HG03025 (cell line): ENCODE measurements at regions not wholly inside any gene's neighbourhood (a gene's known extent, or its start where the extent isn't known, plus 50 kb on each side); places are given as distances from the start of the nearest gene placed in this dataset.
"Not testable (repeated sequence)": the region's sequence is repeated elsewhere in the genome, so short reads cannot be mapped to it uniquely, and the experiment has no call there.

ENCODE experiments used
- ATAC-seq: cut with Tn5 transposase; IDR thresholded peaks from one replicate; pipeline ENCODE4 v1.9.1; 2021; ENCODE audit warnings: mild to moderate bottlenecking, moderate library complexity; ENCODE audit not compliant: unreplicated experiment, low FRiP score

- ATAC-seq, result no peak
Measured at GRCh38 chr6:67706388-67706787, 928.7 kb upstream of the ADGRB3 start.

- ATAC-seq, result no peak
Measured at GRCh38 chr6:67698534-67698933, 936.5 kb upstream of the ADGRB3 start.

- no peak for ATAC-seq
Measured at GRCh38 chr6:67694127-67694526, 941.0 kb upstream of the ADGRB3 start.

GRCh38 chr6:67689329-67689728 is 945.8 kb upstream of the ADGRB3 start:
- ATAC-seq, result no peak

- no peak for ATAC-seq
Measured at GRCh38 chr6:67687396-67687795, 947.7 kb upstream of the ADGRB3 start.

- ATAC-seq, result not testable (repeated sequence)
Measured at GRCh38 chr6:67686225-67686624, 948.9 kb upstream of the ADGRB3 start.

- ATAC-seq, result no peak
Measured at GRCh38 chr6:67683960-67684359, 951.1 kb upstream of the ADGRB3 start.

- ATAC-seq, result no peak
Measured at GRCh38 chr6:67680297-67680932, 954.7 kb upstream of the ADGRB3 start.

- ATAC-seq, result no peak
Measured at GRCh38 chr6:67679566-67680296, 955.4 kb upstream of the ADGRB3 start.

GRCh38 chr6:67676892-67677291 is 958.2 kb upstream of the ADGRB3 start:
- ATAC-seq, result no peak

- no peak for ATAC-seq
Measured at GRCh38 chr6:67667637-67668422, 967.3 kb upstream of the ADGRB3 start.

- ATAC-seq, result no peak
Measured at GRCh38 chr6:67666177-67666964, 968.7 kb upstream of the ADGRB3 start.

- ATAC-seq, result no peak
Measured at GRCh38 chr6:67664942-67665341, 970.1 kb upstream of the ADGRB3 start.

GRCh38 chr6:67663105-67663895 is 971.8 kb upstream of the ADGRB3 start:
- no peak for ATAC-seq

GRCh38 chr6:67653561-67653960 is 981.5 kb upstream of the ADGRB3 start:
- no peak for ATAC-seq

- no peak for ATAC-seq
Measured at GRCh38 chr6:67646550-67646949, 988.5 kb upstream of the ADGRB3 start.

- ATAC-seq, result no peak
Measured at GRCh38 chr6:67643281-67643680, 991.8 kb upstream of the ADGRB3 start.

- ATAC-seq, result no peak
Measured at GRCh38 chr6:67642582-67642981, 992.5 kb upstream of the ADGRB3 start.

- ATAC-seq, result no peak
Measured at GRCh38 chr6:67640484-67640883, 994.6 kb upstream of the ADGRB3 start.

GRCh38 chr6:67639161-67639560 is 995.9 kb upstream of the ADGRB3 start:
- ATAC-seq, result no peak
